ENCODE measurements at regions not wholly inside any gene's neighbourhood (a gene's known extent, or its start where the extent isn't known, plus 50 kb on each side); places are given as distances from the start of the nearest gene placed in this dataset.

DNA sequence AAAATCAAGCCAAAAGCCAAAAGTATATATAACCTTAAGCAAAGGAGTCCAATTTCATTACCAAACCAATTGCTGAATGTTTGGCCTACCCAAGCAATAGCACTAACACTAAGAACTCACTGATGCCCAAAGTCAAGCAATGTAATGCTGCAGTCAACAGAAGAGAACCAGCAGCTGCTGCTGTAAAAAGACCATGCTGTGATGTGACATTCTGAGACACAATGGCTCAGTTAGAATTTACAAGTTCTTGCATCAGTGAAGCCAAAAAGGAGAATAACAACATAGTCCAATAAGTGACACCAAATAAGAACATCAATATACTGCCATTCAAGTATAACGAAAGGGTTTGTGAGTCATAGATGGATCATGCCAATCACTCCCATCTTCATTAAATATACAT, 514.0 kb upstream of the DIAPH2 start:
- TF ChIP-seq EZH2 (IDR thresholded peaks at IDR 0.05; ENCODE audit: borderline replicate concordance, low read depth, low read length, poor library complexity, severe bottlenecking) (no peak), CTCF (conservative IDR thresholded peaks at IDR 0.05; ENCODE audit: low read depth, low read length) (no peak)

Data from A673 (cell line).